DND-41 (cell line): ENCODE measurements at regions not wholly inside any gene's neighbourhood (a gene's known extent, or its start where the extent isn't known, plus 50 kb on each side); places are given as distances from the start of the nearest gene placed in this dataset.

Experiments
- EZH2 ChIP-seq: IDR thresholded peaks from 3 replicates; pipeline ENCODE4 v1.6.1; 2012; ENCODE audit warnings: borderline replicate concordance, low read depth, mild to moderate bottlenecking, moderate library complexity, low read length, inconsistent platforms; ENCODE audit not compliant: severe bottlenecking
- TF ChIP-seq, protein P1 (sequence below): IDR thresholded peaks from 2 replicates; pipeline ENCODE4 v1.5.1; 2012; ENCODE audit warnings: borderline replicate concordance, low read length, moderate library complexity, mild to moderate bottlenecking; ENCODE audit not compliant: poor library complexity, severe bottlenecking; ENCODE audit errors: extremely low read depth

DNA sequence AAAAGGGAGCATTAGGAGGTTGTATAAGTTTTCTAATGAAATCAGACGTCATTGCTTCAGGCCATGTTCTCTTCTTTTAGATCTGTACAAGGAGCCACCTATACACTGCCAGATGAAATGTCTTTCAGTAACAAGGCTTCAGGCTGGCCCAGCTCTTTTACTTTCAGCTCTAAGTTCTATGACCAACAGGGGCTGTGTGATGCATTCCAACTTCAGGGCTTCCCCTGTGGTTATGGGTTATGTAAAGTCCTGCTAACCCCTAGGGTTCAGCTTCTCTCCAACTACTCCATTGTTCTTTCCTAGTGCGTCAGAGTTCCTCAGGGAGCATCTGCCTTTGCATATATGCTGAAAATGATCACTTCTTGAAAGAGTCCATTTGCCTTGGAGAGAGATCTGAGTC is 79.4 kb upstream of the TTC29 start:
- TF ChIP-seq EZH2: no peak
- TF ChIP-seq, protein P1, sequence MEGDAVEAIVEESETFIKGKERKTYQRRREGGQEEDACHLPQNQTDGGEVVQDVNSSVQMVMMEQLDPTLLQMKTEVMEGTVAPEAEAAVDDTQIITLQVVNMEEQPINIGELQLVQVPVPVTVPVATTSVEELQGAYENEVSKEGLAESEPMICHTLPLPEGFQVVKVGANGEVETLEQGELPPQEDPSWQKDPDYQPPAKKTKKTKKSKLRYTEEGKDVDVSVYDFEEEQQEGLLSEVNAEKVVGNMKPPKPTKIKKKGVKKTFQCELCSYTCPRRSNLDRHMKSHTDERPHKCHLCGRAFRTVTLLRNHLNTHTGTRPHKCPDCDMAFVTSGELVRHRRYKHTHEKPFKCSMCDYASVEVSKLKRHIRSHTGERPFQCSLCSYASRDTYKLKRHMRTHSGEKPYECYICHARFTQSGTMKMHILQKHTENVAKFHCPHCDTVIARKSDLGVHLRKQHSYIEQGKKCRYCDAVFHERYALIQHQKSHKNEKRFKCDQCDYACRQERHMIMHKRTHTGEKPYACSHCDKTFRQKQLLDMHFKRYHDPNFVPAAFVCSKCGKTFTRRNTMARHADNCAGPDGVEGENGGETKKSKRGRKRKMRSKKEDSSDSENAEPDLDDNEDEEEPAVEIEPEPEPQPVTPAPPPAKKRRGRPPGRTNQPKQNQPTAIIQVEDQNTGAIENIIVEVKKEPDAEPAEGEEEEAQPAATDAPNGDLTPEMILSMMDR: no peak
